ENCODE measurements at regions not wholly inside any gene's neighbourhood (a gene's known extent, or its start where the extent isn't known, plus 50 kb on each side); places are given as distances from the start of the nearest gene placed in this dataset.

DNA sequence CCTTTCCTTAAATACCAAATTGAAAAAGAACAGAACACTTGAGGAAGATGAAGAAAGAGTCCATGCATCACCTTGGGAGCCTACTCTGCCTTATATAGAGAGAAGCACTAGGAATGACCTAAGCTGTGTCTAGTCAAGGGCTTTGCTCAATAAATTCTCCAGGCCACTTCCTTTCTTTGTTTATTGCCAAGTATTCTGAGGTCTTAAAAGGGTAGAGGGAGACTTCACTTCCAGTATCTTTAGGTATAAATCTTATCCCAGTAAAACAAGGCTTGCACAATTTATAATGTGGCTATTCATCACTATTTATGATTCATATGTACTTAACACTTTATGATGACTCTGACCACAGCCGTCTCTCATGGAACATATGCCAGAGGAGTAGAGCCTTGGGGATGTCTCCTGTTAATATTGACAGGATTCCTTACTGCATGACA, 85.1 kb upstream of the ARHGAP5 start:
- TF ChIP-seq, protein P1, sequence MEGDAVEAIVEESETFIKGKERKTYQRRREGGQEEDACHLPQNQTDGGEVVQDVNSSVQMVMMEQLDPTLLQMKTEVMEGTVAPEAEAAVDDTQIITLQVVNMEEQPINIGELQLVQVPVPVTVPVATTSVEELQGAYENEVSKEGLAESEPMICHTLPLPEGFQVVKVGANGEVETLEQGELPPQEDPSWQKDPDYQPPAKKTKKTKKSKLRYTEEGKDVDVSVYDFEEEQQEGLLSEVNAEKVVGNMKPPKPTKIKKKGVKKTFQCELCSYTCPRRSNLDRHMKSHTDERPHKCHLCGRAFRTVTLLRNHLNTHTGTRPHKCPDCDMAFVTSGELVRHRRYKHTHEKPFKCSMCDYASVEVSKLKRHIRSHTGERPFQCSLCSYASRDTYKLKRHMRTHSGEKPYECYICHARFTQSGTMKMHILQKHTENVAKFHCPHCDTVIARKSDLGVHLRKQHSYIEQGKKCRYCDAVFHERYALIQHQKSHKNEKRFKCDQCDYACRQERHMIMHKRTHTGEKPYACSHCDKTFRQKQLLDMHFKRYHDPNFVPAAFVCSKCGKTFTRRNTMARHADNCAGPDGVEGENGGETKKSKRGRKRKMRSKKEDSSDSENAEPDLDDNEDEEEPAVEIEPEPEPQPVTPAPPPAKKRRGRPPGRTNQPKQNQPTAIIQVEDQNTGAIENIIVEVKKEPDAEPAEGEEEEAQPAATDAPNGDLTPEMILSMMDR (IDR thresholded peaks at IDR 0.05; ENCODE audit: insufficient read depth, low read depth, low read length) = no peak
- TF ChIP-seq EZH2 (IDR thresholded peaks at IDR 0.05; ENCODE audit: insufficient read depth, low read length) = no peak
